A673 (cell line): ENCODE measurements at regions not wholly inside any gene's neighbourhood (a gene's known extent, or its start where the extent isn't known, plus 50 kb on each side); places are given as distances from the start of the nearest gene placed in this dataset.
A peak's percentile ranks its signal among the peaks of the same experiment; 100 is the strongest.

Experiments
- BruUV-seq: library from RNA; stranded (reverse); fragments of 400-500 nt; replicated peaks from 2 replicates; lab custom pipeline; 2021; lab: Mats Ljungman, UMichigan
- CTCF ChIA-PET: fragments of 300-600 bp; sonication (Branson Sonifier 250); formaldehyde crosslinking; loops from one replicate; lab custom pipeline; 2022; ENCODE audit warnings: antibody characterized with exemption; lab: Charles Lee
- POLR2A ChIA-PET: fragments of 300-600 bp; sonication (Branson Sonifier 250); formaldehyde crosslinking; loops from one replicate; lab custom pipeline; 2022; ENCODE audit warnings: antibody characterized with exemption; ENCODE audit not compliant: low non-redundant PET; lab: Charles Lee
- DNase-seq: peaks from one replicate; pipeline ENCODE4 v3.0.0-alpha.2; 2015; ENCODE audit warnings: low spot score
- H3K27ac ChIP-seq: fragments of 200-600 bp; sonication (generic); 2 replicates; pipeline ENCODE4 v1.5.1; 2016; ENCODE audit warnings: mixed run types, low read depth, mild to moderate bottlenecking, mixed read lengths, antibody characterized with exemption, low read length; ENCODE audit not compliant: poor library complexity, severe bottlenecking
- H3K27me3 ChIP-seq: fragments of 200-600 bp; sonication (generic); replicated peaks from 2 replicates; pipeline ENCODE4 v1.6.1; 2017; ENCODE audit warnings: mixed run types, low read depth, mild to moderate bottlenecking, mixed read lengths, antibody characterized with exemption, low read length; ENCODE audit not compliant: insufficient read depth, poor library complexity
- H3K36me3 ChIP-seq: fragments of 200-600 bp; sonication (generic); 2 replicates; pipeline ENCODE4 v1.6.1; 2016; ENCODE audit warnings: mixed run types, mild to moderate bottlenecking, mixed read lengths, antibody characterized with exemption, low read length; ENCODE audit not compliant: insufficient read depth, poor library complexity, severe bottlenecking
- H3K4me1 ChIP-seq: fragments of 200-600 bp; sonication (generic); 2 replicates; pipeline ENCODE4 v1.6.1; 2017; ENCODE audit warnings: mixed run types, mild to moderate bottlenecking, mixed read lengths, antibody characterized with exemption, low read length; ENCODE audit not compliant: insufficient read depth, poor library complexity, severe bottlenecking
- H3K4me3 ChIP-seq: fragments of 200-600 bp; sonication (generic); 2 replicates; pipeline ENCODE4 v1.5.1; 2016; ENCODE audit warnings: low read depth, mixed run types, mild to moderate bottlenecking, mixed read lengths, low read length; ENCODE audit not compliant: poor library complexity, severe bottlenecking
- H3K9me3 ChIP-seq: fragments of 200-600 bp; sonication (generic); 2 replicates; pipeline ENCODE4 v1.6.1; 2016; ENCODE audit warnings: mixed run types, low read depth, mild to moderate bottlenecking, mixed read lengths, antibody characterized with exemption, low read length; ENCODE audit not compliant: poor library complexity, severe bottlenecking
- EZH2 ChIP-seq: fragments of 200-600 bp; sonication (generic); IDR thresholded peaks from 2 replicates; pipeline ENCODE4 v1.6.1; 2017; ENCODE audit warnings: borderline replicate concordance, low read depth, mild to moderate bottlenecking, mixed read lengths, antibody characterized with exemption, low read length; ENCODE audit not compliant: poor library complexity, severe bottlenecking
- intact Hi-C: fragments of 100-400 bp; cut with micrococcal nuclease; formaldehyde crosslinking; loops from one replicate; pipeline ENCODE4 v1.10.0; 2022; ENCODE audit not compliant: unreplicated experiment
- TF ChIP-seq, protein P1 (sequence below): fragments of 300-800, 200-600 bp; sonication (generic); conservative IDR thresholded peaks from 2 replicates; pipeline ENCODE4 v1.5.1; 2017; ENCODE audit warnings: low read depth, mild to moderate bottlenecking, antibody characterized with exemption, low read length, moderate library complexity, mixed read lengths

DNA sequence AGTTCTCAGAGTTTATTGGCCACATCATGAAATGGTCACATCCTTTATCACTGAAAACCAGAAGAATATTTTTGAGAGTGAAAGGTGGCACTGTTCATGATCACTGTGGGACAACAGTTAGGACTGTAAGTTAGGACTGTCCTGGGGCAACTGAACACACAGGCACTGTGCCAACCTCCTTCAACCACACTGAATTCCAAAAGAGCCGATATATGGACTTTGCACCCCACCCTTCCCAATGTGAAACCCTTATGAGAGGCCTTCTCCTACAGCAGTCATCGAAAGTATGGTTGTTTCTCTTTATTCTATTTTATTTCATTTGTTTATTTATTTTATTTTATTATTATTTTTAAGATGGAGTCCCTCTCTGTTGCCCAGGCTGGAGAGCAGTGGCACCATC lies 353.5 kb downstream of the TOX3 start:
- CTCF ChIA-PET: no interaction called here
- TF ChIP-seq, protein P1, sequence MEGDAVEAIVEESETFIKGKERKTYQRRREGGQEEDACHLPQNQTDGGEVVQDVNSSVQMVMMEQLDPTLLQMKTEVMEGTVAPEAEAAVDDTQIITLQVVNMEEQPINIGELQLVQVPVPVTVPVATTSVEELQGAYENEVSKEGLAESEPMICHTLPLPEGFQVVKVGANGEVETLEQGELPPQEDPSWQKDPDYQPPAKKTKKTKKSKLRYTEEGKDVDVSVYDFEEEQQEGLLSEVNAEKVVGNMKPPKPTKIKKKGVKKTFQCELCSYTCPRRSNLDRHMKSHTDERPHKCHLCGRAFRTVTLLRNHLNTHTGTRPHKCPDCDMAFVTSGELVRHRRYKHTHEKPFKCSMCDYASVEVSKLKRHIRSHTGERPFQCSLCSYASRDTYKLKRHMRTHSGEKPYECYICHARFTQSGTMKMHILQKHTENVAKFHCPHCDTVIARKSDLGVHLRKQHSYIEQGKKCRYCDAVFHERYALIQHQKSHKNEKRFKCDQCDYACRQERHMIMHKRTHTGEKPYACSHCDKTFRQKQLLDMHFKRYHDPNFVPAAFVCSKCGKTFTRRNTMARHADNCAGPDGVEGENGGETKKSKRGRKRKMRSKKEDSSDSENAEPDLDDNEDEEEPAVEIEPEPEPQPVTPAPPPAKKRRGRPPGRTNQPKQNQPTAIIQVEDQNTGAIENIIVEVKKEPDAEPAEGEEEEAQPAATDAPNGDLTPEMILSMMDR: no peak
- TF ChIP-seq EZH2: no peak
- Histone ChIP-seq H3K4me1 (no peaks in the 10 kb centered on the region), H3K4me3 (no peak overlapping the region), H3K9me3 (no peaks in the 10 kb centered on the region), H3K27ac (no peak overlapping the region), H3K27me3 (peaks cover 3% of the 10 kb centered on the region), H3K36me3 (no peaks in the 10 kb centered on the region)
- no peak for DNase-seq
- POLR2A ChIA-PET: no interaction called here
- intact Hi-C loops: loop anchor here (5.0 to 10.0 kb wide), 3 partner anchors 259 to 829 kb away; no protein-coding TSS in a partner anchor
- BruUV-seq: no TSS peak

DNA sequence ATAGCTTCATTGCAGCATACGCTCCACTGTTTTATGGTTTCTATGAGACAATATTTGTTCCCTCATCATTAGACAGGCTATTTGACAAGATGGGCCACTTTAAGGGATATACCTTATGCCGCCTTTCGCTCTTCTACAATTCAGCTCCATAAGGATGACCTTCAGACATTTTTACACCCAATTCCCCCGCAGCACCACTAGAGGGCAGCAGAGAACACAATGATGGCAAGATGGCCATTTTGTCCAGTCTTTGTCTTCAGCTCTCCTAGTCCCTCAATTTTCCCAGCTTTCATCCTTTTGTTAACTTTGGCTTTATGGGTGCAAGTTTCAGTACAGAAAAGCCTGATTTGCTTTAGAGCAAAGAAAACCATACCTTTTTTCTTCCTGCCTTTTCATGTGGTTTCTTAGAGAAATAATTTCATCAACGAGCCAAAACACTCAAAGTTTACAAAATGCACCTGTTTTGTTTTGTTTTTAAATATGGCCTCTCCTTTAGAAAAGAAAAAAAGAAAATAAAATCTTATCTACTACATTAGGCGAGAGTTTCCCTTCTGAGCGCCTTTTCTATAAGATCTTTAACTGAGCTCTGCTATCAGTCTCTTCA lies 355.3 kb downstream of the TOX3 start:
- CTCF ChIA-PET: interaction anchor here (0.6 to 2.0 kb wide), 14 partner anchors 8 to 1237 kb away, joined by 3 to 16 read pairs (median 4); no protein-coding TSS in a partner anchor
- Histone ChIP-seq H3K36me3 (no peaks in the 10 kb centered on the region), H3K27ac (no peak overlapping the region), H3K27me3 (no peaks in the 10 kb centered on the region), H3K9me3 (no peaks in the 10 kb centered on the region), H3K4me1 (no peaks in the 10 kb centered on the region), H3K4me3 (no peak overlapping the region)
- DNase-seq: peak; percentile 82
- intact Hi-C loops: loop anchor here (1.0 to 10.0 kb wide), 6 partner anchors 121 to 831 kb away; no protein-coding TSS in a partner anchor
- POLR2A ChIA-PET: no interaction called here
- BruUV-seq: no TSS peak
- TF ChIP-seq, protein P1: peak; percentile 91
- TF ChIP-seq EZH2: no peak

- Histone ChIP-seq H3K4me1 (no peaks in the 10 kb centered on the region), H3K9me3 (no peaks in the 10 kb centered on the region), H3K27ac (no peak overlapping the region), H3K27me3 (peaks cover 13% of the 10 kb centered on the region), H3K4me3 (no peak overlapping the region), H3K36me3 (no peaks in the 10 kb centered on the region)
- no peak for DNase-seq
- TF ChIP-seq EZH2: no peak
- TF ChIP-seq, protein P1: no peak
- CTCF ChIA-PET: no interaction called here
- BruUV-seq: no TSS peak
- POLR2A ChIA-PET: no interaction called here
- intact Hi-C loops: loop anchor here (10.0 kb wide), 1 partner anchor 250 kb away; no protein-coding TSS in a partner anchor
Observed at GRCh38 chr16:52184336-52184735, 362.6 kb downstream of the TOX3 start.
